GM12878 (cell line): ENCODE measurements at regions not wholly inside any gene's neighbourhood (a gene's known extent, or its start where the extent isn't known, plus 50 kb on each side); places are given as distances from the start of the nearest gene placed in this dataset.

Source experiments
- ATAC-seq: fragments of 200-7000 bp; cut with Tn5 transposase; 3 replicates; pipeline ENCODE4 v1.9.1; 2020; ENCODE audit warnings: mild to moderate bottlenecking, moderate library complexity
- BruUV-seq: library from RNA; stranded (reverse); fragments of 400-500 nt; replicated peaks from 2 replicates; lab custom pipeline; 2021; lab: Mats Ljungman, UMichigan
- CTCF ChIA-PET: fragments of 300-600 bp; sonication (Branson Sonifier 250); formaldehyde crosslinking; extraction: SDS; loops from one replicate; lab custom pipeline; 2021; ENCODE audit warnings: inconsistent platforms; lab: Yijun Ruan, JAX
- POLR2A ChIA-PET: fragments of 350-600 bp; formaldehyde crosslinking; extraction: SDS; loops from one replicate; lab custom pipeline; 2021; ENCODE audit warnings: inconsistent platforms; lab: Charles Lee
- RAD21 ChIA-PET: fragments of 300-600 bp; sonication (Branson Sonifier 250); formaldehyde crosslinking; loops from one replicate; lab custom pipeline; 2023; ENCODE audit warnings: antibody characterized with exemption; ENCODE audit not compliant: unreplicated experiment; lab: Charles Lee
- SMC1A ChIA-PET: fragments of 300-600 bp; sonication (Branson Sonifier 250); formaldehyde crosslinking; loops from one replicate; lab custom pipeline; 2023; ENCODE audit not compliant: unreplicated experiment, uncharacterized antibody; lab: Charles Lee
- DNase-seq: peaks from one replicate; pipeline ENCODE4 v3.0.0-alpha.2; 2011; ENCODE audit warnings: low read depth, low spot score
- FAIRE-seq: peaks from 3 replicates; lab custom pipeline; 2011; peaks lifted over from hg19 to GRCh38; lab: Jason Lieb, UNC
- H2AFZ ChIP-seq: 2 replicates; pipeline ENCODE4 v1.6.0; 2011; ENCODE audit warnings: low read depth, low read length, control low read depth; ENCODE audit not compliant: control insufficient read depth
- H3K27ac ChIP-seq: 2 replicates; pipeline ENCODE4 v1.5.1; 2011; ENCODE audit warnings: control low read depth; ENCODE audit not compliant: control insufficient read depth, insufficient read depth
- H3K27me3 ChIP-seq, 2 experiments: replicated peaks in 1 of 2; 2 replicates each; pipeline versions ENCODE4 v1.6.0 to v1.6.1; 2011; ENCODE audit warnings: low read length in 1 of 2; ENCODE audit not compliant: control insufficient read depth in 2 of 2, insufficient read depth in 2 of 2
- H3K36me3 ChIP-seq, 2 experiments: 2 replicates each; pipeline ENCODE4 v1.5.1; 2011; ENCODE audit warnings: low read length in 1 of 2; ENCODE audit not compliant: control insufficient read depth in 2 of 2, insufficient read depth in 2 of 2
- H3K4me1 ChIP-seq: 2 replicates; pipeline ENCODE4 v1.6.1; 2011; ENCODE audit warnings: mild to moderate bottlenecking, low read length, moderate library complexity, mixed read lengths; ENCODE audit not compliant: control insufficient read depth, insufficient read depth
- H3K4me2 ChIP-seq: 2 replicates; pipeline ENCODE4 v1.6.0; 2011; ENCODE audit warnings: control low read depth; ENCODE audit not compliant: control insufficient read depth, insufficient read depth
- H3K4me3 ChIP-seq: fragments of 200-600 bp; sonication (generic); 2 replicates; pipeline ENCODE4 v1.5.1; 2016
- H3K79me2 ChIP-seq: 2 replicates; pipeline ENCODE4 v1.6.0; 2011; ENCODE audit warnings: low read length; ENCODE audit not compliant: control insufficient read depth, insufficient read depth
- H3K9ac ChIP-seq: 2 replicates; pipeline ENCODE4 v1.8.0; 2011; ENCODE audit warnings: low read length, control low read depth, mixed read lengths; ENCODE audit not compliant: control insufficient read depth, insufficient read depth
- H3K9me3 ChIP-seq: replicated peaks from 3 replicates; pipeline ENCODE4 v1.5.1; 2011; ENCODE audit warnings: mild to moderate bottlenecking, low read length; ENCODE audit not compliant: control insufficient read depth, insufficient read depth
- H4K20me1 ChIP-seq: 2 replicates; pipeline ENCODE4 v1.6.0; 2011; ENCODE audit not compliant: control insufficient read depth, insufficient read depth
- BHLHE40 ChIP-seq, 2 experiments: fragments of 450-650 bp in 1 of 2; IDR thresholded peaks; 2 replicates each; pipeline ENCODE4 v1.6.1; 2011 to 2017; ENCODE audit warnings: low read depth in 2 of 2, borderline replicate concordance in 1 of 2, improper control_type of control experiment in 1 of 2, low read length in 1 of 2, mild to moderate bottlenecking in 1 of 2
- BRCA1 ChIP-seq: IDR thresholded peaks from 2 replicates; pipeline ENCODE4 v1.6.1; 2011; ENCODE audit warnings: low read depth, low read length, improper control_type of control experiment
- CBX3 ChIP-seq: fragments of 200-600 bp; sonication (generic); IDR thresholded peaks from 2 replicates; pipeline ENCODE4 v1.6.1; 2016; ENCODE audit warnings: low read depth, borderline replicate concordance
- EP300 ChIP-seq, 2 experiments: fragments of 150-350 bp in 1 of 2; IDR thresholded peaks; 2 replicates each; pipeline ENCODE4 v1.6.1; 2011 to 2012; ENCODE audit warnings: low read depth in 2 of 2, low read length in 2 of 2, borderline replicate concordance in 1 of 2, improper control_type of control experiment in 1 of 2, inconsistent platforms in 1 of 2; ENCODE audit not compliant: control insufficient read depth in 1 of 2
- ESRRA ChIP-seq: IDR thresholded peaks from 2 replicates; pipeline ENCODE4 v1.6.1; 2012; ENCODE audit warnings: mild to moderate bottlenecking, low read length, improper control_type of control experiment
- ETV6 ChIP-seq, 2 experiments: fragments of 450-650 bp in 1 of 2; IDR thresholded peaks in 1 of 2; conservative IDR thresholded peaks in 1 of 2; 2 replicates each; pipeline ENCODE4 v1.6.1; 2014; ENCODE audit warnings: antibody characterized with exemption in 1 of 2, borderline replicate concordance in 1 of 2, low read depth in 1 of 2, mild to moderate bottlenecking in 1 of 2, moderate library complexity in 1 of 2
- HDGF ChIP-seq: fragments of 450-650 bp; IDR thresholded peaks from 2 replicates; pipeline ENCODE4 v1.6.1; 2016; ENCODE audit warnings: antibody characterized with exemption
- MTA2 ChIP-seq: fragments of 450-650 bp; IDR thresholded peaks from 2 replicates; pipeline ENCODE4 v1.6.1; 2016; ENCODE audit warnings: low read depth, mild to moderate bottlenecking, moderate library complexity
- NFXL1 ChIP-seq: fragments of 450-650 bp; IDR thresholded peaks from 2 replicates; pipeline ENCODE4 v1.6.1; 2017; ENCODE audit warnings: antibody characterized with exemption, mild to moderate bottlenecking, borderline replicate concordance
- NFYA ChIP-seq: IDR thresholded peaks from 2 replicates; pipeline ENCODE4 v1.6.1; 2011; ENCODE audit warnings: low read depth, mild to moderate bottlenecking, low read length, improper control_type of control experiment, borderline replicate concordance
- RELA ChIP-seq: fragments of 450-650 bp; IDR thresholded peaks from 2 replicates; pipeline ENCODE4 v1.8.0; 2014; ENCODE audit warnings: borderline replicate concordance; ENCODE audit not compliant: partially characterized antibody
- TAF1 ChIP-seq: IDR thresholded peaks from 2 replicates; pipeline ENCODE4 v1.6.1; 2011; ENCODE audit warnings: mild to moderate bottlenecking, low read depth, low read length, borderline replicate concordance
- TARDBP ChIP-seq: IDR thresholded peaks from 2 replicates; pipeline ENCODE4 v1.6.1; 2016; ENCODE audit warnings: borderline replicate concordance
- ZNF622 ChIP-seq: fragments of 450-650 bp; IDR thresholded peaks from 2 replicates; pipeline ENCODE4 v1.6.1; 2017; ENCODE audit warnings: mild to moderate bottlenecking, inconsistent platforms
- WGBS: methylation state at CpG from one replicate; pipeline ENCODE4 v1.1.6; 2016; ENCODE audit warnings: low lambda C conversion rate; ENCODE audit not compliant: insufficient replicate concordance, insufficient coverage; ENCODE audit errors: missing lambda C conversion rate; 5-methylcytosine and 5-hydroxymethylcytosine counted together
- in situ Hi-C: fragments of 300-500 bp; cut with MboI; formaldehyde crosslinking; loops from 9 replicates; pipeline ENCODE4 v1.14.3; 2018; ENCODE audit warnings: mixed read lengths
- intact Hi-C: fragments of 100-400 bp; cut with micrococcal nuclease; formaldehyde crosslinking; loops from one replicate; pipeline ENCODE4 v1.14.2; 2022; ENCODE audit not compliant: unreplicated experiment
- TF ChIP-seq, protein P1 (sequence below): IDR thresholded peaks from 2 replicates; pipeline ENCODE4 v1.6.1; 2011; ENCODE audit warnings: borderline replicate concordance, low read depth, mild to moderate bottlenecking, moderate library complexity, mixed read lengths, low read length; ENCODE audit not compliant: insufficient read depth; ENCODE audit errors: extremely low read length
- TF ChIP-seq, protein P2 (sequence below): fragments of 450-650 bp; IDR thresholded peaks from 2 replicates; pipeline ENCODE4 v1.6.1; 2016; ENCODE audit warnings: mild to moderate bottlenecking
- TF ChIP-seq, protein P3 (sequence below): fragments of 450-650 bp; IDR thresholded peaks from 2 replicates; pipeline ENCODE4 v1.6.1; 2017; ENCODE audit warnings: mild to moderate bottlenecking

DNA sequence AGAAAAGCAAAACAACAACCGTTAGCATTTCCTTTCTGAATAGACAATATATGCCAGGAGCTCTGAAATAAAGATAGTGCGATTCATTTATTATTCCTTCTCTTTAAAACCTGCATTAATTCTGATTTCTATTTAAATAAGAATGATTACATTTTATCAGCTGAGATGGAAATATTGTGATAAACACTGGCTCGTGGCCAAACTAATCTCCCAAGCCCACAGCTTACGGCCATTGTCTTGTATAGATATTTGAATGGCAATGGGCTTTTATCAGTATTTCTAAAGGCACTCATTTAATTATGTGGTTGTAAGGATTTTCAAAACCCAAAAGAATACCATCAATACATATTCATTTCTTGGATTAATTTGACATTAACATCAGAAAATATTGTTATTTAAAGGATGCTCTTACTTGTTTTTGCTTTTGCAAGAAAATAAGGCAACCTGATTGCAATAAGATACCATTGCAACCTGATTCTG, 123.7 kb upstream of the IRX5 start:
- ChIA-PET RAD21 (no interaction called here), POLR2A (no interaction called here), SMC1A (no interaction called here), CTCF (no interaction called here)
- no peak overlapping the region for H3K4me2 ChIP-seq
- H3K4me1 ChIP-seq: no peaks in the 10 kb centered on the region
- H3K27ac ChIP-seq: no peak overlapping the region
- BruUV-seq: no TSS peak
- intact Hi-C loops: no loop called here
- DNase-seq: no peak
- no peak for ATAC-seq
- WGBS: 12% methylated on average over 4 of the region's 4 CpGs
- TF ChIP-seq, protein P1, sequence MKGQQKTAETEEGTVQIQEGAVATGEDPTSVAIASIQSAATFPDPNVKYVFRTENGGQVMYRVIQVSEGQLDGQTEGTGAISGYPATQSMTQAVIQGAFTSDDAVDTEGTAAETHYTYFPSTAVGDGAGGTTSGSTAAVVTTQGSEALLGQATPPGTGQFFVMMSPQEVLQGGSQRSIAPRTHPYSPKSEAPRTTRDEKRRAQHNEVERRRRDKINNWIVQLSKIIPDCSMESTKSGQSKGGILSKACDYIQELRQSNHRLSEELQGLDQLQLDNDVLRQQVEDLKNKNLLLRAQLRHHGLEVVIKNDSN: no peak
- TF ChIP-seq, protein P2, sequence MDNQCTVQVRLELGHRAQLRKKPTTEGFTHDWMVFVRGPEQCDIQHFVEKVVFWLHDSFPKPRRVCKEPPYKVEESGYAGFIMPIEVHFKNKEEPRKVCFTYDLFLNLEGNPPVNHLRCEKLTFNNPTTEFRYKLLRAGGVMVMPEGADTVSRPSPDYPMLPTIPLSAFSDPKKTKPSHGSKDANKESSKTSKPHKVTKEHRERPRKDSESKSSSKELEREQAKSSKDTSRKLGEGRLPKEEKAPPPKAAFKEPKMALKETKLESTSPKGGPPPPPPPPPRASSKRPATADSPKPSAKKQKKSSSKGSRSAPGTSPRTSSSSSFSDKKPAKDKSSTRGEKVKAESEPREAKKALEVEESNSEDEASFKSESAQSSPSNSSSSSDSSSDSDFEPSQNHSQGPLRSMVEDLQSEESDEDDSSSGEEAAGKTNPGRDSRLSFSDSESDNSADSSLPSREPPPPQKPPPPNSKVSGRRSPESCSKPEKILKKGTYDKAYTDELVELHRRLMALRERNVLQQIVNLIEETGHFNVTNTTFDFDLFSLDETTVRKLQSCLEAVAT: no peak
- TF ChIP-seq ZNF622 (no peak), TARDBP (no peak), NFXL1 (no peak), HDGF (no peak), CBX3 (no peak), MTA2 (no peak), RELA (no peak), TAF1 (no peak), NFYA (no peak), BRCA1 (no peak), ESRRA (no peak), ETV6 (conservative IDR thresholded peaks at IDR 0.05 in 1 of 2, IDR thresholded peaks at IDR 0.05 in 1 of 2; ENCODE audit: borderline replicate concordance in 1 of 2, low read depth in 1 of 2) (no peak), BHLHE40 (IDR thresholded peaks at IDR 0.05; ENCODE audit: borderline replicate concordance in 1 of 2, low read depth in 2 of 2, low read length in 1 of 2) (no peak), EP300 (IDR thresholded peaks at IDR 0.05; ENCODE audit: borderline replicate concordance in 1 of 2, control insufficient read depth in 1 of 2, low read depth in 2 of 2, low read length in 2 of 2) (no peak)
- TF ChIP-seq, protein P3, sequence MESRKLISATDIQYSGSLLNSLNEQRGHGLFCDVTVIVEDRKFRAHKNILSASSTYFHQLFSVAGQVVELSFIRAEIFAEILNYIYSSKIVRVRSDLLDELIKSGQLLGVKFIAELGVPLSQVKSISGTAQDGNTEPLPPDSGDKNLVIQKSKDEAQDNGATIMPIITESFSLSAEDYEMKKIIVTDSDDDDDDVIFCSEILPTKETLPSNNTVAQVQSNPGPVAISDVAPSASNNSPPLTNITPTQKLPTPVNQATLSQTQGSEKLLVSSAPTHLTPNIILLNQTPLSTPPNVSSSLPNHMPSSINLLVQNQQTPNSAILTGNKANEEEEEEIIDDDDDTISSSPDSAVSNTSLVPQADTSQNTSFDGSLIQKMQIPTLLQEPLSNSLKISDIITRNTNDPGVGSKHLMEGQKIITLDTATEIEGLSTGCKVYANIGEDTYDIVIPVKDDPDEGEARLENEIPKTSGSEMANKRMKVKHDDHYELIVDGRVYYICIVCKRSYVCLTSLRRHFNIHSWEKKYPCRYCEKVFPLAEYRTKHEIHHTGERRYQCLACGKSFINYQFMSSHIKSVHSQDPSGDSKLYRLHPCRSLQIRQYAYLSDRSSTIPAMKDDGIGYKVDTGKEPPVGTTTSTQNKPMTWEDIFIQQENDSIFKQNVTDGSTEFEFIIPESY: no peak
- in situ Hi-C loops: no loop called here
- no peaks in the 10 kb centered on the region for H4K20me1 ChIP-seq
- H3K9me3 ChIP-seq: no peaks in the 10 kb centered on the region
- no peak for FAIRE-seq
- H3K9ac ChIP-seq: no peak overlapping the region
- no peaks in the 10 kb centered on the region for H3K36me3 ChIP-seq
- H3K27me3 ChIP-seq: no peaks in the 10 kb centered on the region
- no peak overlapping the region for H3K4me3 ChIP-seq
- no peaks in the 10 kb centered on the region for H3K79me2 ChIP-seq
- no peak overlapping the region for H2AFZ ChIP-seq
